HepG2 (cell line): ENCODE measurements at regions not wholly inside any gene's neighbourhood (a gene's known extent, or its start where the extent isn't known, plus 50 kb on each side); places are given as distances from the start of the nearest gene placed in this dataset.

Experiments
- ATAC-seq: fragments of 200-7000 bp; cut with Tn5 transposase; 3 replicates; pipeline ENCODE4 v1.9.1; 2020; ENCODE audit warnings: mild to moderate bottlenecking, moderate library complexity
- BruUV-seq: library from RNA; stranded (reverse); fragments of 400-500 nt; replicated peaks from 2 replicates; lab custom pipeline; 2021; lab: Mats Ljungman, UMichigan
- CTCF ChIA-PET: fragments of 300-600 bp; formaldehyde crosslinking; extraction: SDS; loops from one replicate; lab custom pipeline; 2021; ENCODE audit warnings: low total read pairs, inconsistent platforms, low intra/inter-chr PET ratio; lab: Yijun Ruan, JAX
- POLR2A ChIA-PET: fragments of 350-600 bp; sonication (Branson Sonifier 250); formaldehyde crosslinking; loops from one replicate; lab custom pipeline; 2020; ENCODE audit warnings: antibody characterized with exemption, inconsistent platforms; lab: Yijun Ruan, JAX
- DNase-seq: peaks from one replicate; pipeline ENCODE4 v3.0.0-alpha.2; 2015; ENCODE audit warnings: low spot score
- FAIRE-seq: peaks from 3 replicates; lab custom pipeline; 2011; peaks lifted over from hg19 to GRCh38; lab: Jason Lieb, UNC
- H2AFZ ChIP-seq: one replicate; pipeline ENCODE4 v1.6.1; 2011; ENCODE audit warnings: low read length, inconsistent platforms
- H3K27ac ChIP-seq: fragments of 300-600 bp; 3 replicates; pipeline ENCODE4 v1.8.0; 2011; ENCODE audit warnings: mixed run types, mild to moderate bottlenecking, mixed read lengths, low read length, inconsistent platforms; ENCODE audit not compliant: insufficient read depth; ENCODE audit errors: extremely low read length
- H3K27me3 ChIP-seq, 2 experiments: fragments of 200-600 bp in 1 of 2; 2 replicates in 1 of 2; 3 replicates in 1 of 2; pipeline versions ENCODE4 v1.6.0 to v1.8.0; 2011; ENCODE audit warnings: low read length in 2 of 2, mild to moderate bottlenecking in 2 of 2, moderate library complexity in 2 of 2, inconsistent platforms in 1 of 2; ENCODE audit not compliant: insufficient read depth in 2 of 2, control insufficient read depth in 1 of 2
- H3K36me3 ChIP-seq, 2 experiments: fragments of 200-600 bp in 1 of 2; replicated peaks in 1 of 2; 2 replicates in 1 of 2; 3 replicates in 1 of 2; pipeline versions ENCODE4 v1.5.1 to v1.8.0; 2011; ENCODE audit warnings: low read length in 2 of 2, inconsistent platforms in 1 of 2; ENCODE audit not compliant: insufficient read depth in 2 of 2, control insufficient read depth in 1 of 2
- H3K4me1 ChIP-seq: 2 replicates; pipeline ENCODE4 v1.5.1; 2012; ENCODE audit warnings: low read length, inconsistent platforms; ENCODE audit not compliant: insufficient read depth
- H3K4me2 ChIP-seq: 2 replicates; pipeline ENCODE4 v1.6.0; 2011; ENCODE audit warnings: low read depth, low read length, inconsistent platforms
- H3K4me3 ChIP-seq, 3 experiments: fragments of 200-600 bp in 1 of 3; sonication (generic), shearing (Covaris generic) in 1 of 3; replicated peaks in 1 of 3; 2 replicates each; pipeline ENCODE4 v1.5.1; 2011 to 2016; ENCODE audit warnings: low read length in 3 of 3, inconsistent platforms in 2 of 3, low read depth in 2 of 3, mild to moderate bottlenecking in 2 of 3, control low read depth in 1 of 3, mixed read lengths in 1 of 3; ENCODE audit not compliant: insufficient read depth in 1 of 3
- H3K79me2 ChIP-seq: one replicate; pipeline ENCODE4 v1.6.1; 2011; ENCODE audit warnings: low read length, inconsistent platforms; ENCODE audit not compliant: insufficient read depth
- H3K9ac ChIP-seq: 2 replicates; pipeline ENCODE4 v1.6.0; 2011; ENCODE audit warnings: mild to moderate bottlenecking, low read depth, low read length, inconsistent platforms; ENCODE audit not compliant: insufficient read depth
- H3K9me3 ChIP-seq: 2 replicates; pipeline ENCODE4 v1.5.1; 2012; ENCODE audit warnings: mild to moderate bottlenecking, low read length
- H4K20me1 ChIP-seq: 2 replicates; pipeline ENCODE4 v1.6.0; 2011; ENCODE audit warnings: inconsistent platforms, mild to moderate bottlenecking, low read length, moderate library complexity; ENCODE audit not compliant: insufficient read depth
- CBX5 ChIP-seq: sonication (generic); formaldehyde crosslinking; IDR thresholded peaks from 2 replicates; pipeline ENCODE4 v1.4.0; 2020; ENCODE audit warnings: missing genetic modification reagents, borderline replicate concordance
- CREB1 ChIP-seq, 2 experiments: fragments of 450-650 bp in 1 of 2; IDR thresholded peaks; 2 replicates each; pipeline ENCODE4 v1.6.1; 2016 to 2017; ENCODE audit warnings: control low read depth in 1 of 2, mild to moderate bottlenecking in 1 of 2, missing compliant biosample characterization in 1 of 2, missing genetic modification characterization in 1 of 2
- GATA4 ChIP-seq: sonication (generic); IDR thresholded peaks from 2 replicates; pipeline ENCODE4 v1.6.1; 2016; ENCODE audit warnings: antibody characterized with exemption, low read depth, borderline replicate concordance
- HOXD1 ChIP-seq: sonication (generic); formaldehyde crosslinking; IDR thresholded peaks from 2 replicates; pipeline ENCODE4 v1.5.0; 2020; ENCODE audit warnings: missing genetic modification reagents
- KMT2B ChIP-seq: IDR thresholded peaks from 2 replicates; pipeline ENCODE4 v1.6.1; 2016; ENCODE audit warnings: missing genetic modification reagents, missing compliant biosample characterization
- MLX ChIP-seq: IDR thresholded peaks from 2 replicates; pipeline ENCODE4 v1.6.1; 2016
- PBX3 ChIP-seq: sonication (generic); formaldehyde crosslinking; IDR thresholded peaks from 2 replicates; pipeline ENCODE4 v1.8.1; 2023; ENCODE audit warnings: missing genetic modification reagents, inconsistent platforms, borderline replicate concordance
- POLR2A ChIP-seq, 2 experiments: IDR thresholded peaks; 2 replicates each; pipeline ENCODE4 v1.6.1; 2011; ENCODE audit warnings: low read depth in 2 of 2, low read length in 2 of 2, mild to moderate bottlenecking in 1 of 2, moderate library complexity in 1 of 2; ENCODE audit not compliant: insufficient read depth in 1 of 2
- RARA ChIP-seq: IDR thresholded peaks from 2 replicates; pipeline ENCODE4 v1.6.1; 2016; ENCODE audit warnings: missing genetic modification reagents, missing compliant biosample characterization
- RXRB ChIP-seq: IDR thresholded peaks from 2 replicates; pipeline ENCODE4 v1.6.1; 2016; ENCODE audit warnings: borderline replicate concordance, missing genetic modification reagents, missing compliant biosample characterization
- SKI ChIP-seq: fragments of 450-650 bp; IDR thresholded peaks from one replicate; pipeline ENCODE4 v1.6.1; 2018; ENCODE audit warnings: mild to moderate bottlenecking; ENCODE audit not compliant: partially characterized antibody
- SMYD3 ChIP-seq: sonication (generic); formaldehyde crosslinking; IDR thresholded peaks from 2 replicates; pipeline ENCODE4 v1.8.1; 2023; ENCODE audit warnings: mild to moderate bottlenecking, missing genetic modification reagents
- ZNF253 ChIP-seq: sonication (generic); formaldehyde crosslinking; IDR thresholded peaks from 2 replicates; pipeline ENCODE4 v1.8.0; 2022; ENCODE audit warnings: mild to moderate bottlenecking, missing genetic modification reagents, borderline replicate concordance
- ZNF383 ChIP-seq: sonication (generic); formaldehyde crosslinking; IDR thresholded peaks from 2 replicates; pipeline ENCODE4 v1.4.0; 2020; ENCODE audit warnings: missing genetic modification reagents, mild to moderate bottlenecking, borderline replicate concordance
- ZNF605 ChIP-seq: sonication (generic); formaldehyde crosslinking; IDR thresholded peaks from 2 replicates; pipeline ENCODE4 v1.8.0; 2022; ENCODE audit warnings: mild to moderate bottlenecking, missing genetic modification reagents
- ZNF766 ChIP-seq: sonication (generic); formaldehyde crosslinking; IDR thresholded peaks from 2 replicates; pipeline ENCODE4 v1.5.0; 2020; ENCODE audit warnings: missing genetic modification reagents, borderline replicate concordance
- ZNF772 ChIP-seq: sonication (generic); formaldehyde crosslinking; IDR thresholded peaks from 2 replicates; pipeline ENCODE4 v1.5.0; 2020; ENCODE audit warnings: mild to moderate bottlenecking, missing genetic modification reagents
- WGBS: methylation state at CpG from one replicate; pipeline ENCODE4 v1.1.6; 2017; ENCODE audit warnings: low lambda C conversion rate; 5-methylcytosine and 5-hydroxymethylcytosine counted together
- in situ Hi-C: cut with HindIII; loops from 2 replicates; pipeline ENCODE4 v1.10.0; 2017; ENCODE audit warnings: low pct_unique_long_range_greater_than_20kb; ENCODE audit not compliant: extremely low pct_ligation_motif_present
- intact Hi-C: fragments of 100-400 bp; cut with micrococcal nuclease; formaldehyde crosslinking; loops from one replicate; pipeline ENCODE4 v1.10.0; 2022; ENCODE audit not compliant: unreplicated experiment
- TF ChIP-seq, protein P1 (sequence below): sonication (generic); formaldehyde crosslinking; IDR thresholded peaks from 2 replicates; pipeline ENCODE4 v1.4.0; 2020; ENCODE audit warnings: missing genetic modification reagents, borderline replicate concordance
- TF ChIP-seq, protein P2 (sequence below): sonication (generic); formaldehyde crosslinking; IDR thresholded peaks from 2 replicates; pipeline ENCODE4 v1.8.0; 2022; ENCODE audit warnings: missing genetic modification reagents, mild to moderate bottlenecking, borderline replicate concordance

GRCh38 chr4:13777341-13777740, 149.8 kb upstream of the BOD1L1 start:
- ChIA-PET CTCF (no interaction called here), POLR2A (no interaction called here)
- ATAC-seq (no peak), DNase-seq (no peak), FAIRE-seq (no peak)
- no peaks in the 10 kb centered on the region for H4K20me1 ChIP-seq
- H3K36me3 ChIP-seq, result no peaks in the 10 kb centered on the region
- WGBS, result 0% methylated on average over 1 of the region's 1 CpG
- no peak overlapping the region for H3K4me3 ChIP-seq
- no peaks in the 10 kb centered on the region for H3K4me1 ChIP-seq
- H2AFZ ChIP-seq, result no peak overlapping the region
- in situ Hi-C loops, result no loop called here
- H3K27me3 ChIP-seq, result no peaks in the 10 kb centered on the region
- intact Hi-C loops, result no loop called here
- no TSS peak for BruUV-seq
- peaks cover 46% of the 10 kb centered on the region for H3K9me3 ChIP-seq
- no peak for TF ChIP-seq GATA4
- TF ChIP-seq CREB1 (IDR thresholded peaks at IDR 0.05), result no peak
- TF ChIP-seq CREB1 (CRISPR knock-in tag; IDR thresholded peaks at IDR 0.05), result no peak
- no peak for TF ChIP-seq CBX5 (CRISPR knock-in tag)
- TF ChIP-seq SMYD3 (CRISPR knock-in tag), result no peak
- TF ChIP-seq ZNF772 (CRISPR knock-in tag), result no peak
- no peak for TF ChIP-seq RXRB (CRISPR knock-in tag)
- TF ChIP-seq, protein P1, sequence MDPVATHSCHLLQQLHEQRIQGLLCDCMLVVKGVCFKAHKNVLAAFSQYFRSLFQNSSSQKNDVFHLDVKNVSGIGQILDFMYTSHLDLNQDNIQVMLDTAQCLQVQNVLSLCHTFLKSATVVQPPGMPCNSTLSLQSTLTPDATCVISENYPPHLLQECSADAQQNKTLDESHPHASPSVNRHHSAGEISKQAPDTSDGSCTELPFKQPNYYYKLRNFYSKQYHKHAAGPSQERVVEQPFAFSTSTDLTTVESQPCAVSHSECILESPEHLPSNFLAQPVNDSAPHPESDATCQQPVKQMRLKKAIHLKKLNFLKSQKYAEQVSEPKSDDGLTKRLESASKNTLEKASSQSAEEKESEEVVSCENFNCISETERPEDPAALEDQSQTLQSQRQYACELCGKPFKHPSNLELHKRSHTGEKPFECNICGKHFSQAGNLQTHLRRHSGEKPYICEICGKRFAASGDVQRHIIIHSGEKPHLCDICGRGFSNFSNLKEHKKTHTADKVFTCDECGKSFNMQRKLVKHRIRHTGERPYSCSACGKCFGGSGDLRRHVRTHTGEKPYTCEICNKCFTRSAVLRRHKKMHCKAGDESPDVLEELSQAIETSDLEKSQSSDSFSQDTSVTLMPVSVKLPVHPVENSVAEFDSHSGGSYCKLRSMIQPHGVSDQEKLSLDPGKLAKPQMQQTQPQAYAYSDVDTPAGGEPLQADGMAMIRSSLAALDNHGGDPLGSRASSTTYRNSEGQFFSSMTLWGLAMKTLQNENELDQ, result no peak
- no peak for TF ChIP-seq SKI
- no peak for TF ChIP-seq HOXD1
- no peak for TF ChIP-seq ZNF605 (CRISPR knock-in tag)
- no peak for TF ChIP-seq ZNF253 (CRISPR knock-in tag)
- no peak for TF ChIP-seq ZNF383 (CRISPR knock-in tag)
- no peak for TF ChIP-seq RARA
- no peak for TF ChIP-seq POLR2A (IDR thresholded peaks at IDR 0.05; ENCODE audit: insufficient read depth in 1 of 2, low read depth in 2 of 2, low read length in 2 of 2)
- TF ChIP-seq, protein P2, sequence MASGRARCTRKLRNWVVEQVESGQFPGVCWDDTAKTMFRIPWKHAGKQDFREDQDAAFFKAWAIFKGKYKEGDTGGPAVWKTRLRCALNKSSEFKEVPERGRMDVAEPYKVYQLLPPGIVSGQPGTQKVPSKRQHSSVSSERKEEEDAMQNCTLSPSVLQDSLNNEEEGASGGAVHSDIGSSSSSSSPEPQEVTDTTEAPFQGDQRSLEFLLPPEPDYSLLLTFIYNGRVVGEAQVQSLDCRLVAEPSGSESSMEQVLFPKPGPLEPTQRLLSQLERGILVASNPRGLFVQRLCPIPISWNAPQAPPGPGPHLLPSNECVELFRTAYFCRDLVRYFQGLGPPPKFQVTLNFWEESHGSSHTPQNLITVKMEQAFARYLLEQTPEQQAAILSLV, result no peak
- TF ChIP-seq PBX3, result no peak
- no peak for TF ChIP-seq ZNF766 (CRISPR knock-in tag)
- TF ChIP-seq MLX (CRISPR knock-in tag), result no peak
- no peak for TF ChIP-seq KMT2B (CRISPR knock-in tag)
- H3K79me2 ChIP-seq, result no peaks in the 10 kb centered on the region
- H3K9ac ChIP-seq, result no peak overlapping the region
- no peak overlapping the region for H3K4me2 ChIP-seq
- H3K27ac ChIP-seq, result no peak overlapping the region
